Aorta (tissue), 5 donors: ENCODE measurements at regions not wholly inside any gene's neighbourhood (a gene's known extent, or its start where the extent isn't known, plus 50 kb on each side); places are given as distances from the start of the nearest gene placed in this dataset.

ENCODE experiments used
- ATAC-seq: fragments of 200-7000 bp; cut with Tn5 transposase; one replicate; pipeline ENCODE4 v1.9.1; 2022; ENCODE audit warnings: moderate library complexity; ENCODE audit not compliant: low FRiP score
- DNase-seq, 2 donors: peaks; one replicate each; pipeline ENCODE4 v3.0.0-alpha.2; 2020
- H3K27ac ChIP-seq, 2 donors: one replicate each; pipeline ENCODE4 v1.5.1; 2013; ENCODE audit warnings: low read length in 2 of 2, mild to moderate bottlenecking in 2 of 2, moderate library complexity in 2 of 2, control low read depth in 1 of 2, inconsistent platforms in 1 of 2, low read depth in 1 of 2
- H3K27me3 ChIP-seq, 2 donors: one replicate each; pipeline ENCODE4 v1.6.1; 2013; ENCODE audit warnings: control low read depth in 1 of 2, low read length in 1 of 2, mild to moderate bottlenecking in 1 of 2, moderate library complexity in 1 of 2; ENCODE audit not compliant: insufficient read depth in 2 of 2, control insufficient read depth in 1 of 2
- H3K36me3 ChIP-seq, 2 donors: one replicate each; pipeline ENCODE4 v1.6.1; 2013; ENCODE audit warnings: control low read depth in 1 of 2, low read length in 1 of 2, mild to moderate bottlenecking in 1 of 2; ENCODE audit not compliant: insufficient read depth in 2 of 2, control insufficient read depth in 1 of 2
- H3K4me1 ChIP-seq, 2 donors: one replicate each; pipeline ENCODE4 v1.6.1; 2013; ENCODE audit warnings: low read length in 2 of 2, control low read depth in 1 of 2, mild to moderate bottlenecking in 1 of 2, moderate library complexity in 1 of 2; ENCODE audit not compliant: insufficient read depth in 2 of 2, control insufficient read depth in 1 of 2
- H3K4me3 ChIP-seq, 2 donors: one replicate each; pipeline ENCODE4 v1.5.1; 2013; ENCODE audit warnings: low read length in 2 of 2, control low read depth in 1 of 2, mild to moderate bottlenecking in 1 of 2
- H3K9me3 ChIP-seq: one replicate; pipeline ENCODE4 v1.6.1; 2013; ENCODE audit warnings: mild to moderate bottlenecking, low read length; ENCODE audit not compliant: control insufficient read depth
- WGBS, 2 donors: extraction: QIAGEN DNeasy Blood & Tissue Kit; methylation state at CpG; one replicate each; pipeline ENCODE4 v1.1.7; 2013; 5-methylcytosine and 5-hydroxymethylcytosine counted together
- intact Hi-C, 2 donors: fragments of 100-400 bp; cut with DNase I; formaldehyde crosslinking; loops; one replicate each; pipeline versions ENCODE4 v1.14.2 to v1.15.0; 2022
- donor health status: healthy with polysubstance abuse.
- donor health status: Bipolar disorder and iron deficiency.
- donor health status: DM: no; HTN: no; CAD: no.
- donor health status: DM: no; HTN: no; CAD: no.
- donor health status: DM: yes; HTN: yes; CAD: no.

- 67 to 95% methylated on average over 3 of the region's 3 CpGs for WGBS, 2 donors
- H3K27ac ChIP-seq = no peak overlapping the region
- no peaks in the 10 kb centered on the region for H3K36me3 ChIP-seq
- no peaks in the 10 kb centered on the region for H3K27me3 ChIP-seq
- intact Hi-C loops = no loop called here
- H3K4me1 ChIP-seq = peaks cover 0 to 3% of the 10 kb centered on the region in 2 donors
- no peak overlapping the region for H3K4me3 ChIP-seq
- ATAC-seq (no peak), DNase-seq (no peak)
- no peaks in the 10 kb centered on the region for H3K9me3 ChIP-seq
Measured at GRCh38 chrX:63934791-63935190, 149.8 kb upstream of the ARHGEF9 start.

DNA sequence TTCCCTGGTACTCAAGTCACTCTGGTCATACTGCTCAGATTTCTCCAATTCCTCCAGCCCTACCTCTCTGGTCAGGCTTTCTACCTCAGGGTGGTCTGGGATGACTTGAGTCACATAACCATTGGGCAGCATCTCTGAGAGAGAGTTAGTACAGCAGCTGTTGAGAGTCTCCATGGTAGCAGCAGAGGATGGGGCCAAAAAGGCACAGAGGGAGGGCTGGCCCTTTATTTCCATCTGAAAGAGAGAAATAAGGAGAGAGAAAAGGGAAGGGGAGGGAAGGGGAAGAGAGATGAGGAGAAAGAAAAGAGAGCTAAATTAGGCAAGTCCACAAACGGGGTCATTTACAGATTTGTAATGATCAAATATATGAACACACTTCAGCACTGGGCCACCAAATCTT is 149.1 kb upstream of the ARHGEF9 start:
- intact Hi-C loops = no loop called here
- no peak for ATAC-seq
- H3K4me1 ChIP-seq = peaks cover 0 to 3% of the 10 kb centered on the region in 2 donors
- H3K27ac ChIP-seq = no peak overlapping the region
- no peaks in the 10 kb centered on the region for H3K36me3 ChIP-seq
- H3K27me3 ChIP-seq = no peaks in the 10 kb centered on the region
- H3K9me3 ChIP-seq = no peaks in the 10 kb centered on the region
- no peak overlapping the region for H3K4me3 ChIP-seq
- 31 to 89% methylated on average over 1 of the region's 1 CpG for WGBS, 2 donors
- DNase-seq = no peak

DNA sequence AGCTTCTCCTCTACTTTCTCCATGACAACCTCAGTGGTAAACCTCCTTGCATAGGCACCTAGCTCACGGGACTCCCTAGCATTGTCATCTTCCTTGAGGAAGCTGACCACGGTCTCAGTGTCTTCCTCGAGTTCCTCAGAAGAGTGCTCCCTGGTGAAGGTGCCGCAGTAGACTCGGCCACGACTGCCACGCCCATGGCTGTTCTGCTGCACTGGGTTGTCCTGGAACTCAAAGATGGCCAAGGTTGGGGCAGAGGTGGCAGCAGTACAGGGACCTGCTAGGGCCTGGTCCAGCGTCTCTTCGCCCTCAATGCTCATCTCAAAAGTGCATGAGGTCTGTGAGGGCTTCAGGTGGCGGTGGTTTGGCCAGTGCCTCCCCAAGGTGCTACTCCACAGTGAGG is 147.9 kb upstream of the ARHGEF9 start:
- no peak overlapping the region for H3K4me3 ChIP-seq
- 92 to 97% methylated on average over 10 of the region's 10 CpGs for whole genome bisulfite sequencing, 2 donors
- H3K36me3 ChIP-seq = no peaks in the 10 kb centered on the region
- peaks cover 0 to 3% of the 10 kb centered on the region in 2 donors for H3K4me1 ChIP-seq
- H3K9me3 ChIP-seq = no peaks in the 10 kb centered on the region
- H3K27ac ChIP-seq = no peak overlapping the region
- no peaks in the 10 kb centered on the region for H3K27me3 ChIP-seq
- ATAC-seq = no peak
- intact Hi-C loops = no loop called here
- no peak for DNase-seq

GRCh38 chrX:63932006-63932405 is 147.0 kb upstream of the ARHGEF9 start:
- Histone ChIP-seq H3K9me3 (no peaks in the 10 kb centered on the region), H3K36me3 (no peaks in the 10 kb centered on the region), H3K4me1 (peaks cover 0 to 3% of the 10 kb centered on the region in 2 donors), H3K4me3 (no peak overlapping the region), H3K27ac (no peak overlapping the region), H3K27me3 (no peaks in the 10 kb centered on the region)
- DNase-seq = no peak
- WGBS, 2 donors = 65 to 84% methylated on average over 3 of the region's 3 CpGs
- intact Hi-C loops = no loop called here
- ATAC-seq = no peak

GRCh38 chrX:63930140-63930539 is 145.1 kb upstream of the ARHGEF9 start:
- Histone ChIP-seq H3K27me3 (no peaks in the 10 kb centered on the region), H3K36me3 (no peaks in the 10 kb centered on the region), H3K27ac (peak overlapping the region in 1 of 2 donors; percentile 54), H3K4me3 (no peak overlapping the region), H3K4me1 (peaks cover 0 to 2% of the 10 kb centered on the region in 2 donors), H3K9me3 (no peaks in the 10 kb centered on the region)
- ATAC-seq = no peak
- no peak for DNase-seq
- intact Hi-C loops = no loop called here
- WGBS, 2 donors = 23 to 38% methylated on average over 4 of the region's 4 CpGs

DNA sequence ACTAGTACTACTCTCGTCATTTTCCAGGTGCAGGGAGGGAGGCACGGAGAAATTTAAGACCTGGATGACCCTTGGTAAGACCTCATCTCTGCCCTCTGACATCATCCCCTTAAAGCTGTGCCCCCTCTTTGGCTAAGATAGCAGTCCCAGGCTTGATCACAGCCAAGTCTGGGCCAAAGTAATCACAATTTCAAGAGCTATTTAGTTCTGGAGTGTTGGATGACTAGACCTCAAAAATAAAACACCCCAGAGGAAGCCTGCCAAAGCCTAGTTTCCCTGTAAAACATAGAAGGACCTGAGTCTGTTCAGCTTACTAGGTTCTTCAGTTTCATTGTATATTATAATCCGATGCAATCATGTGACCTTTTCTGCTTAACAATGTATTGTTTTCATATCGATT is 144.6 kb upstream of the ARHGEF9 start:
- no peaks in the 10 kb centered on the region for H3K27me3 ChIP-seq
- no peak overlapping the region for H3K4me3 ChIP-seq
- H3K27ac ChIP-seq = no peak overlapping the region
- H3K4me1 ChIP-seq = peaks cover 0 to 4% of the 10 kb centered on the region in 2 donors
- 12 to 34% methylated on average over 4 of the region's 4 CpGs for WGBS, 2 donors
- H3K9me3 ChIP-seq = no peaks in the 10 kb centered on the region
- no peak for DNase-seq
- intact Hi-C loops = no loop called here
- no peak for ATAC-seq
- no peaks in the 10 kb centered on the region for H3K36me3 ChIP-seq

GRCh38 chrX:63927848-63928247 is 142.8 kb upstream of the ARHGEF9 start:
- WGBS, 2 donors = 88 to 98% methylated on average over 2 of the region's 2 CpGs
- Histone ChIP-seq H3K4me1 (peaks cover 0 to 4% of the 10 kb centered on the region in 2 donors), H3K4me3 (no peak overlapping the region), H3K9me3 (no peaks in the 10 kb centered on the region), H3K27ac (no peak overlapping the region), H3K27me3 (no peaks in the 10 kb centered on the region), H3K36me3 (no peaks in the 10 kb centered on the region)
- intact Hi-C loops = no loop called here
- DNase-seq (no peak), ATAC-seq (no peak)

- peak; percentile 46 for ATAC-seq
- H3K4me1 ChIP-seq = peaks cover 0 to 4% of the 10 kb centered on the region in 2 donors
- H3K27ac ChIP-seq = peak overlapping the region in 1 of 2 donors; percentile 92
- no peaks in the 10 kb centered on the region for H3K27me3 ChIP-seq
- no peaks in the 10 kb centered on the region for H3K9me3 ChIP-seq
- intact Hi-C loops = loop anchor here in 1 of 2 donors (5.0 kb wide), 1 partner anchor 360 kb away; no protein-coding TSS in a partner anchor
- DNase-seq = no peak
- 7 to 11% methylated on average over 2 of the region's 2 CpGs for WGBS, 2 donors
- no peak overlapping the region for H3K4me3 ChIP-seq
- H3K36me3 ChIP-seq = no peaks in the 10 kb centered on the region
Measured at GRCh38 chrX:63922221-63922620, 137.2 kb upstream of the ARHGEF9 start.

DNA sequence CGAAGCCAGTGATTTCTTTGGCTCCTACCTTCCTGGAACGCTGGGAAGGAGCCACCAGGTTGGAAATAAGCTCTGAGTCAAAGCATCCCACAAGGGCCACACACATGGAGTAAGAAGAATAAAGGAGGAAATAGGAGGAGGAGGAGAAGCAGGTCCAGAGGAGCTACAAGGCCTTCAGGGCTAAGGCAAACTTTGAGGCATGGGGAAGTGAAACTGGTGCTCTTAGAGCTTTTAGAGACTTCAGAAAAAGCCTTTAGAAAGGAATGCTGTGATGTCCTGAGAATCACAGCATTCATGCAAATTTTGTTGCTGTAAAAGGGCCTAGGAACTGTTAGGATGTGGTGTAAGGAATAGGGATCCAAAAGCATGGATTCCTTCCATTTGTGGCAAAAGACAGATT is 135.9 kb upstream of the ARHGEF9 start:
- H3K36me3 ChIP-seq = no peaks in the 10 kb centered on the region
- 14 to 19% methylated on average over 2 of the region's 2 CpGs for WGBS, 2 donors
- no peaks in the 10 kb centered on the region for H3K9me3 ChIP-seq
- intact Hi-C loops = loop anchor here in 1 of 2 donors (5.0 kb wide), 1 partner anchor 359 kb away; no protein-coding TSS in a partner anchor
- peaks cover 0 to 4% of the 10 kb centered on the region in 2 donors for H3K4me1 ChIP-seq
- DNase-seq = no peak
- peak overlapping the region; percentile 35 to 37 for H3K27ac ChIP-seq
- ATAC-seq = no peak
- no peaks in the 10 kb centered on the region for H3K27me3 ChIP-seq
- no peak overlapping the region for H3K4me3 ChIP-seq
